ENCODE measurements at regions not wholly inside any gene's neighbourhood (a gene's known extent, or its start where the extent isn't known, plus 50 kb on each side); places are given as distances from the start of the nearest gene placed in this dataset.

GRCh38 chr18:10271481-10271880 lies 183.0 kb upstream of the APCDD1 start:
- Histone ChIP-seq H3K9ac (ENCODE audit: low read depth, low read length, poor library complexity, severe bottlenecking) (no peak overlapping the region), H3K9me2 (replicated peaks; ENCODE audit: low read depth, low read length) (no peaks in the 10 kb centered on the region), H3K27me3 (ENCODE audit: insufficient read depth, low read length, poor library complexity, severe bottlenecking) (no peaks in the 10 kb centered on the region), H3K4me2 (ENCODE audit: low read depth, low read length, poor library complexity, severe bottlenecking) (no peak overlapping the region), H2AFZ (ENCODE audit: low read length) (no peak overlapping the region), H4K20me1 (ENCODE audit: insufficient read depth, low read length, poor library complexity, severe bottlenecking) (no peaks in the 10 kb centered on the region), H3K79me2 (ENCODE audit: insufficient read depth, low read length) (no peaks in the 10 kb centered on the region), H3K4me1 (ENCODE audit: insufficient read depth, low read length, poor library complexity, severe bottlenecking) (no peaks in the 10 kb centered on the region), H3K9me3 (ENCODE audit: insufficient read depth, low read depth, low read length) (no peaks in the 10 kb centered on the region), H3F3A (ENCODE audit: low read depth) (no peaks in the 10 kb centered on the region), H3K36me3 (ENCODE audit: insufficient read depth, low read length) (no peaks in the 10 kb centered on the region), H3K4me3 (ENCODE audit: low read length, poor library complexity, severe bottlenecking) (no peak overlapping the region)
- TF ChIP-seq CTCF (conservative IDR thresholded peaks at IDR 0.05; ENCODE audit: low read length) (no peak), EZH2phosphoT487 (IDR thresholded peaks at IDR 0.05; ENCODE audit: borderline replicate concordance) (no peak)

DNA sequence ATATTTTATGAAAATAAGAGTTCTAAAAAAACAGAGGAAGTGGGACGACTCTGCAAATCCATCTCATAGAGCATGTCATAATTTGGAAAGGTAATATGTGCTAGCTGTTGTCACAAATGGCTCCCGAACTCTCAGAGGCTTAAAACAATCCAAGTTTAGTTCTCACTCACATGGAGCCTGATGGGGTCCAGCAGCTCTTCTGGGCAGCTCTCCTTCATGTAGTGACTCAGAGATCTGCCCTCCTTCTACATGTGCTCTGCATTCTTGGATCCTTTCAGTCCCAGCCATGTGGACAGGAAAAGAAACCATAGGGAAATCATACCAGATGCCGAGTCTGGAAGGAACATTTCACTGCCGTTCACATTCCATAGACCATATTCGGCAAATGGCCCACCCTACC lies 180.1 kb upstream of the APCDD1 start:
- Histone ChIP-seq H3K9ac (ENCODE audit: low read depth, low read length, poor library complexity, severe bottlenecking) (no peak overlapping the region), H3K4me2 (ENCODE audit: low read depth, low read length, poor library complexity, severe bottlenecking) (no peak overlapping the region), H3K27me3 (ENCODE audit: insufficient read depth, low read length, poor library complexity, severe bottlenecking) (no peaks in the 10 kb centered on the region), H3F3A (ENCODE audit: low read depth) (no peaks in the 10 kb centered on the region), H3K4me1 (ENCODE audit: insufficient read depth, low read length, poor library complexity, severe bottlenecking) (peaks cover under 1% of the 10 kb centered on the region), H3K9me2 (replicated peaks; ENCODE audit: low read depth, low read length) (no peaks in the 10 kb centered on the region), H3K79me2 (ENCODE audit: insufficient read depth, low read length) (no peaks in the 10 kb centered on the region), H3K9me3 (ENCODE audit: insufficient read depth, low read depth, low read length) (no peaks in the 10 kb centered on the region), H3K4me3 (ENCODE audit: low read length, poor library complexity, severe bottlenecking) (no peak overlapping the region), H2AFZ (ENCODE audit: low read length) (no peak overlapping the region), H4K20me1 (ENCODE audit: insufficient read depth, low read length, poor library complexity, severe bottlenecking) (no peaks in the 10 kb centered on the region), H3K36me3 (ENCODE audit: insufficient read depth, low read length) (no peaks in the 10 kb centered on the region)
- TF ChIP-seq CTCF (conservative IDR thresholded peaks at IDR 0.05; ENCODE audit: low read length) (no peak), EZH2phosphoT487 (IDR thresholded peaks at IDR 0.05; ENCODE audit: borderline replicate concordance) (no peak)

- Histone ChIP-seq H3K27me3 (ENCODE audit: insufficient read depth, low read length, poor library complexity, severe bottlenecking) (no peaks in the 10 kb centered on the region), H3K9ac (ENCODE audit: low read depth, low read length, poor library complexity, severe bottlenecking) (no peak overlapping the region), H3K4me2 (ENCODE audit: low read depth, low read length, poor library complexity, severe bottlenecking) (no peak overlapping the region), H4K20me1 (ENCODE audit: insufficient read depth, low read length, poor library complexity, severe bottlenecking) (no peaks in the 10 kb centered on the region), H3K9me2 (replicated peaks; ENCODE audit: low read depth, low read length) (no peaks in the 10 kb centered on the region), H3K4me1 (ENCODE audit: insufficient read depth, low read length, poor library complexity, severe bottlenecking) (peaks cover 10% of the 10 kb centered on the region), H3F3A (ENCODE audit: low read depth) (no peaks in the 10 kb centered on the region), H3K4me3 (ENCODE audit: low read length, poor library complexity, severe bottlenecking) (no peak overlapping the region), H3K79me2 (ENCODE audit: insufficient read depth, low read length) (no peaks in the 10 kb centered on the region), H3K9me3 (ENCODE audit: insufficient read depth, low read depth, low read length) (no peaks in the 10 kb centered on the region), H3K36me3 (ENCODE audit: insufficient read depth, low read length) (no peaks in the 10 kb centered on the region), H2AFZ (ENCODE audit: low read length) (no peak overlapping the region)
- TF ChIP-seq CTCF (conservative IDR thresholded peaks at IDR 0.05; ENCODE audit: low read length) (no peak), EZH2phosphoT487 (IDR thresholded peaks at IDR 0.05; ENCODE audit: borderline replicate concordance) (no peak)
Observed at GRCh38 chr18:10275486-10275885, 178.9 kb upstream of the APCDD1 start.
